ENCODE measurements at regions not wholly inside any gene's neighbourhood (a gene's known extent, or its start where the extent isn't known, plus 50 kb on each side); places are given as distances from the start of the nearest gene placed in this dataset.

GRCh38 chr3:132963786-132964185, 74.4 kb upstream of the TMEM108 start:
- no peak overlapping the region for H2AFZ ChIP-seq (ENCODE audit: low read length)
- no peaks in the 10 kb centered on the region for H3K9me3 ChIP-seq (ENCODE audit: control insufficient read depth, insufficient read depth, low read depth, low read length)
- H3K36me3 ChIP-seq (ENCODE audit: control insufficient read depth, insufficient read depth, low read length): no peaks in the 10 kb centered on the region
- no peaks in the 10 kb centered on the region for H3K79me2 ChIP-seq (ENCODE audit: control insufficient read depth, insufficient read depth, low read length)
- H3K4me2 ChIP-seq (ENCODE audit: extremely low read depth, insufficient read depth, low read length): no peak overlapping the region
- TF ChIP-seq EZH2 (IDR thresholded peaks at IDR 0.05; ENCODE audit: low read length, missing control alignments) (no peak), CTCF (conservative IDR thresholded peaks at IDR 0.05 in 1 of 2, IDR thresholded peaks at IDR 0.05 in 1 of 2; ENCODE audit: low read depth in 1 of 2, low read length in 2 of 2) (no peak)
- H4K20me1 ChIP-seq (ENCODE audit: control insufficient read depth, extremely low read depth, insufficient read depth, low read length): no peaks in the 10 kb centered on the region
- no peak for DNase-seq (ENCODE audit: low read depth in 2 of 2)
- H3K9ac ChIP-seq (ENCODE audit: insufficient read depth, low read length): no peak overlapping the region
- H3K4me3 ChIP-seq (replicated peaks in 1 of 4; ENCODE audit: control extremely low read depth in 1 of 4, insufficient read depth in 1 of 4, low read depth in 3 of 4, low read length in 4 of 4): no peak overlapping the region
- no peaks in the 10 kb centered on the region for H3K27me3 ChIP-seq (ENCODE audit: control insufficient read depth, insufficient read depth, low read length)
- no peaks in the 10 kb centered on the region for H3K4me1 ChIP-seq (ENCODE audit: control insufficient read depth, extremely low read depth, insufficient read depth, low read length)
- H3K27ac ChIP-seq (ENCODE audit: insufficient read depth, low read length): no peak overlapping the region

GRCh38 chr3:132961991-132962390, 76.2 kb upstream of the TMEM108 start:
- Histone ChIP-seq H4K20me1 (ENCODE audit: control insufficient read depth, extremely low read depth, insufficient read depth, low read length) (no peaks in the 10 kb centered on the region), H3K4me1 (ENCODE audit: control insufficient read depth, extremely low read depth, insufficient read depth, low read length) (no peaks in the 10 kb centered on the region), H3K4me3 (replicated peaks in 1 of 4; ENCODE audit: control extremely low read depth in 1 of 4, insufficient read depth in 1 of 4, low read depth in 3 of 4, low read length in 4 of 4) (no peak overlapping the region), H3K79me2 (ENCODE audit: control insufficient read depth, insufficient read depth, low read length) (no peaks in the 10 kb centered on the region), H3K27me3 (ENCODE audit: control insufficient read depth, insufficient read depth, low read length) (no peaks in the 10 kb centered on the region), H3K9ac (ENCODE audit: insufficient read depth, low read length) (no peak overlapping the region), H3K36me3 (ENCODE audit: control insufficient read depth, insufficient read depth, low read length) (no peaks in the 10 kb centered on the region), H3K27ac (ENCODE audit: insufficient read depth, low read length) (no peak overlapping the region), H2AFZ (ENCODE audit: low read length) (no peak overlapping the region), H3K4me2 (ENCODE audit: extremely low read depth, insufficient read depth, low read length) (no peak overlapping the region), H3K9me3 (ENCODE audit: control insufficient read depth, insufficient read depth, low read depth, low read length) (no peaks in the 10 kb centered on the region)
- no peak for TF ChIP-seq EZH2 (IDR thresholded peaks at IDR 0.05; ENCODE audit: low read length, missing control alignments)
- DNase-seq (ENCODE audit: low read depth in 2 of 2): no peak

GRCh38 chr3:132953683-132954082, 84.5 kb upstream of the TMEM108 start:
- no peaks in the 10 kb centered on the region for H4K20me1 ChIP-seq (ENCODE audit: control insufficient read depth, extremely low read depth, insufficient read depth, low read length)
- no peak overlapping the region for H3K27ac ChIP-seq (ENCODE audit: insufficient read depth, low read length)
- H3K9me3 ChIP-seq (ENCODE audit: control insufficient read depth, insufficient read depth, low read depth, low read length): no peaks in the 10 kb centered on the region
- H3K27me3 ChIP-seq (ENCODE audit: control insufficient read depth, insufficient read depth, low read length): no peaks in the 10 kb centered on the region
- TF ChIP-seq EZH2 (IDR thresholded peaks at IDR 0.05; ENCODE audit: low read length, missing control alignments) (no peak), CTCF (conservative IDR thresholded peaks at IDR 0.05 in 1 of 2, IDR thresholded peaks at IDR 0.05 in 1 of 2; ENCODE audit: low read depth in 1 of 2, low read length in 2 of 2) (no peak)
- no peaks in the 10 kb centered on the region for H3K4me1 ChIP-seq (ENCODE audit: control insufficient read depth, extremely low read depth, insufficient read depth, low read length)
- H3K36me3 ChIP-seq (ENCODE audit: control insufficient read depth, insufficient read depth, low read length): no peaks in the 10 kb centered on the region
- H3K4me3 ChIP-seq (replicated peaks in 1 of 4; ENCODE audit: control extremely low read depth in 1 of 4, insufficient read depth in 1 of 4, low read depth in 3 of 4, low read length in 4 of 4): no peak overlapping the region
- no peak overlapping the region for H2AFZ ChIP-seq (ENCODE audit: low read length)
- no peaks in the 10 kb centered on the region for H3K79me2 ChIP-seq (ENCODE audit: control insufficient read depth, insufficient read depth, low read length)
- peak in 1 of 2 donors; percentile 6 for DNase-seq (ENCODE audit: low read depth in 2 of 2)
- no peak overlapping the region for H3K4me2 ChIP-seq (ENCODE audit: extremely low read depth, insufficient read depth, low read length)
- no peak overlapping the region for H3K9ac ChIP-seq (ENCODE audit: insufficient read depth, low read length)

Measured in fibroblast of lung (primary cell).